ENCODE measurements at regions not wholly inside any gene's neighbourhood (a gene's known extent, or its start where the extent isn't known, plus 50 kb on each side); places are given as distances from the start of the nearest gene placed in this dataset.

DNA sequence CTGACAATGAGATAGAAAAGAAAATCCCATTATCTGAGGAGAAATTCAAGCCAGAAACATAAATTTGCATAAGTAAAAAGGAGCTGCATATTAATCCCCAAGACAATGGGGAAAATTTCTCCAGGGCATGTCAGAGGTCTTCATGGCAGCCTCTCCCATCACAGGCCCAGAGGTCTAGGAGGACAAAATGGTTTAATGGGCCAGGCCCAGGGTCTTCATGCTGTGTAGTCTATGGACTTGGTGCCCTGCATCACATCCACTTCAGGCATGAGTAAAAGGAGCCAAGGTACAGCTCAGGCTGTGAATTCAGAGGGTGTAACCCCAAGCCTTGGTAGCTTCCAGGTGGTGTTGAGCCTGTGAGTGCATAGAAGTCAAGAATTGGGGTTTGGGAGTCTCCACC, 1097.2 kb upstream of the RAG2 start:
- in situ Hi-C loops (cut with HindIII; ENCODE audit: low sequenced_read_pairs), result no loop called here

GRCh38 chr11:37689951-37690350, 1091.9 kb upstream of the RAG2 start:
- DNase-seq (ENCODE audit: low spot score), result no peak
- in situ Hi-C loops (cut with HindIII; ENCODE audit: low sequenced_read_pairs), result no loop called here

More for the DNA sequence above, 1097.2 kb upstream of the RAG2 start:
- DNase-seq (ENCODE audit: low spot score), result no peak

DNA sequence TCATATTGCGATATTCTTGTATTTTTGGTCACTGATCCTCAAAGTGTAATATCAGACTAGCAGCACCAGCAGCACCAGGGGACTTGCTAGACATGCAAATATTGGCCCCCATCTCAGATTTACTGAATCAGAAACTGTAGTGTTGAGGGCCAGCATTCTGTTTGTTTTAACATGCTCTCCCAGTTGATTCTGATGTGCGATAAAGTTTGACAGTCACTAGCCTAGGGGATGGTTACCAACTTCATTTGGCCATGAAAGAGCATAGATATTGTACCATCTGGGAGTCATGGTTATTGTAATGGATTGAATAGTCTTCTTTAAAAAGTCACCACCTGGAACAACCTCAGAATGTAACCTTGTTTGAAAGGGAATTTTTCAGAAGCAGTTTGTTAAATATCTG, 1090.4 kb upstream of the RAG2 start:
- in situ Hi-C loops (cut with HindIII; ENCODE audit: low sequenced_read_pairs), result no loop called here
- DNase-seq (ENCODE audit: low spot score), result no peak

DNA sequence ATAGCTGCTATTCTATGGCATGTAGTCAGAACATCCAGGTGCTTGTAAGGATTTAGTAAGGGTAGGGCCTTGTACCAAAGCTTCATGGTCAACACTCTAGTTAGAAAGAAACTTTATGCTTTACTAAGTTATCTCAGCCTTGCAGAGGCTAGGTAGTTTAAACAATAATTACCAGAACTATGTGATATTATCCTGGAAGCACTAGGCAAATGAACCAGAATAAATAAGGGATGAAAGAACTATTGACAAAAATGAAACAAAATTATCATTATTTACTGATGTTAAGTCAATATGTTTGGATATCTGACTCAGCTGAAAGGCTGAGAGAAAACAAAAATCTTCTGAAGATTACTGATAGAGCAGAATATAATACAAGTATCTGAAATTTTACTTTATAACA, 1089.1 kb upstream of the RAG2 start:
- no peak for DNase-seq (ENCODE audit: low spot score)
- in situ Hi-C loops (cut with HindIII; ENCODE audit: low sequenced_read_pairs), result no loop called here

GRCh38 chr11:37671321-37671720, 1073.3 kb upstream of the RAG2 start:
- no peak for DNase-seq (ENCODE audit: low spot score)
- in situ Hi-C loops (cut with HindIII; ENCODE audit: low sequenced_read_pairs), result no loop called here

DNA sequence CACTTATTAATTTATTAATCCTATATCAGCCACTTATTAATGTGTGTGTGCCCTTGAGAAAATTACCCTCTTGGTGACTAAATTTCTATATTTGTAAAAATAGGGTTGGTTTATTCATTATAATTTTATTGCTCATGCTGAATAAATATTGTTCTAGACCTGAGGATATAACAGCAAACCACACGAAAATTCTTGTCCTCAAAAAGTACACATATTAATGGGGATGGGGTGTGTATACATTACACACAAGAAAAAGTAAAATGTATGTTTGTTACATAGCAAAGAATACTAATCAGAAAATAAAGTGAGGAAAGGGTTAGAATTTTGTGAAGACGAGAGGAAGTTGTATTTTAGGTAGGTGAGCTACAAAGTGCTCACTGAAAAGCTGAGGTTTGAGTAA, 1068.9 kb upstream of the RAG2 start:
- DNase-seq (ENCODE audit: low spot score), result no peak
- in situ Hi-C loops (cut with HindIII; ENCODE audit: low sequenced_read_pairs), result no loop called here

DNA sequence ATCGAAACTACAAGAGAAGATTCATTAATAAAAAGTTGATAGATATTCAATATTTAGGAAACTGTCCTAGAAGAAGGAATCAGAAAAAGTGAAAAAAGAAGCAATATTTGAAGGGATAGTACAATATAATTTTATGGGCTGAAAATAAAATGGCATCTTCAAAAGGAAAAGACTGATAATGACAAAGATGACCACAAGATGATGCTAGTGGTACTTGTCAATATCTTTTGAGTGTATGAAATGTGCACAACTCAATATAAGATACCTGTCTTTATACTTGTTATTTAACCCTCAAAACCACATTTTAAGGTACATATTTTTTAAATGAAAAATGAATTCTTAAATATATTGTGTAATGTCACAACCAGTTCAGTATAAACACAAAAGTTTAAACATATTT, 1059.6 kb upstream of the RAG2 start:
- in situ Hi-C loops (cut with HindIII; ENCODE audit: low sequenced_read_pairs), result no loop called here
- DNase-seq (ENCODE audit: low spot score), result no peak

DNA sequence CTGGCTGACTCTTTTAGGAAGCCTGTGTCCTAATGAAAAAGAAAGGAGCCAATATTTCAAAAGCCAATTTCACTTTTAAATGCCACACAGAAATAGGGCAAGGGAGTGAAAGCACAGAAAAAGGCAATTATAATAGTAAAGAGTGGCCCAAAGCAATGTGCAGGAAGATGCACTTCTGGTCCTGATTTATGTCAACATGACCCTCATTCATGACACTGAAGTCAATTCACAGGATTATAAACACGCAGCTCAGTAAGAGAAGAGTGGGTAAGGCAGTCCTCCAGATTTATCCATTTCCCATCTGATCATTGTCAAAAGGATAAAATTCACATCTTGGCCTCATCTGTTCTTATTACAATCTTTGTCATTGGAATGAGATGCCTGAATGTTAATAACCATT, 1049.7 kb upstream of the RAG2 start:
- in situ Hi-C loops (cut with HindIII; ENCODE audit: low sequenced_read_pairs), result no loop called here

GRCh38 chr11:37643968-37644367, 1045.9 kb upstream of the RAG2 start:
- no peak for DNase-seq (ENCODE audit: low spot score)
- in situ Hi-C loops (cut with HindIII; ENCODE audit: low sequenced_read_pairs), result no loop called here

More for the DNA sequence above, 1049.7 kb upstream of the RAG2 start:
- DNase-seq (ENCODE audit: low spot score), result no peak

DNA sequence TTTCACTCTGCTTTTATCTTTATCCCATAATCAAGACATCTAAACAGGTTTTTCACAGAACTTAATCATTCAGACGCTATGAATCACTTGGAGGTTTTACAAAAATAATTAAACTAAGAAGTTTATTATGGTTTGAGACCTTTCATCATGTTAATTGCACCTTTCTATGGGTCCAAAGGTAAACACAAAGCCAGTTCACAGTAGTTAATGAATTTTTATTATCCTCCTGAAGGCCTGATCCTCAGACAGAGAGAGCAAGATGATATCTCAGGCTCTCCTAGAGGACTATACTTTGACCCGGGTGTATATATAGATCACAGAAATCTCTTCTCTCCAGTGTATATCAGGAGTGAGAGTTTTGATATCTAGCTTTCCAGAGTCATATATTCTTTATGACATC, 1044.3 kb upstream of the RAG2 start:
- in situ Hi-C loops (cut with HindIII; ENCODE audit: low sequenced_read_pairs), result no loop called here

DNA sequence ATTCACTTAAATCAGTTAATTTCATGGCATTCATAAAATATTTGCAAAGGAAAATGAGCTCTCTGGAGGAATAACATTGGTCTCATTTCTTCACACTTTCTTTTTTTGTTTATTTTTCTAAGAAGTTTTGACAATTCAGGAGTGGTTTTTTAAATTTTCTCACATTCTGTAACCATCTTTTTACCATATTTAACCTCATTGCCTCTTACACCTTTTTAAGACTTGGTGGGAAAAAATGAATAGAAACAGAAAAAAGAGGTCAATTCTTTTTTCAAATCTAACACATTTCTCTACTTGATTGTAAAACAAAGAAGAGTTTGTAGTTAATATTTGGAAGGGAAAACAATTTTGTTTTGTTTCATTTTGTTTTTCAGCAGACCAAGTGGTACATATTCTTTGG, 1034.7 kb upstream of the RAG2 start:
- in situ Hi-C loops (cut with HindIII; ENCODE audit: low sequenced_read_pairs), result no loop called here
- DNase-seq (ENCODE audit: low spot score), result no peak

More for the DNA sequence above, 1044.3 kb upstream of the RAG2 start:
- DNase-seq (ENCODE audit: low spot score), result no peak

GRCh38 chr11:37630866-37631265, 1032.8 kb upstream of the RAG2 start:
- in situ Hi-C loops (cut with HindIII; ENCODE audit: low sequenced_read_pairs), result no loop called here
- DNase-seq (ENCODE audit: low spot score), result no peak

- in situ Hi-C loops (cut with HindIII; ENCODE audit: low sequenced_read_pairs), result no loop called here
Observed at GRCh38 chr11:37623778-37624177, 1025.7 kb upstream of the RAG2 start.

DNA sequence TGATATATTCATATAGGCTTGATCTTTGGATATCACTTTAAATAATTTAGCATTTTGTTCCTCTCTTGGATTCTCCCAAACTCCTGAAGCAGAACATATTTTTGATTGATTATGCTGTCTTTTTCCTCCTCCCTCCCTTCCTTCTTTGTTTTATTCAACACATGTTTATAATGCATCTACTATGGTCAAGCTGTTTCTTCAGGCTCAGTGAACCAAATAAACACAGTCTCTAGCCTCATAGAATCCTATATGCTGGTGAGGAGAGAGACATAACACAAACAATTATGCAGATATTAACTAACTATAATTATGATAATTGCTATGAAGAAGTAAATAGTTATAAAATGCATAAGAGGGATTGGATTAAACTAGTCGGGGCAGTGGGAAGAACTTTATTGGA, 1023.6 kb upstream of the RAG2 start:
- in situ Hi-C loops (cut with HindIII; ENCODE audit: low sequenced_read_pairs), result no loop called here
- no peak for DNase-seq (ENCODE audit: low spot score)

More at GRCh38 chr11:37623778-37624177, 1025.7 kb upstream of the RAG2 start:
- no peak for DNase-seq (ENCODE audit: low spot score)

DNA sequence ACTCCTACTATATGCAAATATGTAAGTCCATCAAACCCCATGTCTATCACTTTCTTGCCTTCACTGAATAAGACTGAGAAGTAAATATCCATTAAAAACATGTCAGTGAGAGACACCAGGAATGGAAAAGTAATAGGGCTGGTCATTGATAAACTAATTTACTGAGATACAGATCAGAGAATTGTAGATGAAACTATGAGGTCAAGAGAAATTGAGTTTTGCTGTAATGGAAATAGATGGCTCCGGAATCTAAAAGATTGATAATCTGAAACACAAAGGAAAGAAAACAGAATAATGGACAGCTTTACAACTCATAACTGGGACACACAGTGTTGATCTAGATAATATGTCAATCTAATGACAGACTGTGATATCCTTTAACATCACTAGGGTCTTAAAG, 1018.3 kb upstream of the RAG2 start:
- DNase-seq (ENCODE audit: low spot score), result no peak
- in situ Hi-C loops (cut with HindIII; ENCODE audit: low sequenced_read_pairs), result no loop called here

- DNase-seq (ENCODE audit: low spot score), result no peak
- in situ Hi-C loops (cut with HindIII; ENCODE audit: low sequenced_read_pairs), result no loop called here
Observed at GRCh38 chr11:37613031-37613430, 1015.0 kb upstream of the RAG2 start.

GRCh38 chr11:37612146-37612545, 1014.1 kb upstream of the RAG2 start:
- in situ Hi-C loops (cut with HindIII; ENCODE audit: low sequenced_read_pairs), result no loop called here
- no peak for DNase-seq (ENCODE audit: low spot score)

GRCh38 chr11:37605229-37605628, 1007.2 kb upstream of the RAG2 start:
- in situ Hi-C loops (cut with HindIII; ENCODE audit: low sequenced_read_pairs), result no loop called here
- DNase-seq (ENCODE audit: low spot score), result no peak

DNA sequence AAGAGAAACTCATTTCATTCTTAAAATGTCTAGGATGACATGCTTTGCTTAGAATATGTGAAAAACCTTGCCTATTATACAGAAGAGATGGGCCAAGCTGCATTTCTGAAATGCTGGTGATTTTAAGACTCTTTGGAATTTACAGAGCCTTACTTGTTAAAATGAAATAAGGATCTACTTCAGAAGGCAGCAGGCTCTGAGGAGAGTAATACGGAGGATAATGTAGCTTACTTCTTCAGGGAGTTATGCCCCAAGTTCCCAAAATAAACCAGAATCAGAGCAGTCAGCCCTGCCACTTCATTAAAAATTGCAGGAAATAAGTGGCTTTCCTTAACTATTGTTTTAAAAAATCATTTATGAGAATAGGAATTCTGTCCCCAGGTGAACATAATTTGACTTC, 1000.3 kb upstream of the RAG2 start:
- no peak for DNase-seq (ENCODE audit: low spot score)
- in situ Hi-C loops (cut with HindIII; ENCODE audit: low sequenced_read_pairs), result no loop called here

DNA sequence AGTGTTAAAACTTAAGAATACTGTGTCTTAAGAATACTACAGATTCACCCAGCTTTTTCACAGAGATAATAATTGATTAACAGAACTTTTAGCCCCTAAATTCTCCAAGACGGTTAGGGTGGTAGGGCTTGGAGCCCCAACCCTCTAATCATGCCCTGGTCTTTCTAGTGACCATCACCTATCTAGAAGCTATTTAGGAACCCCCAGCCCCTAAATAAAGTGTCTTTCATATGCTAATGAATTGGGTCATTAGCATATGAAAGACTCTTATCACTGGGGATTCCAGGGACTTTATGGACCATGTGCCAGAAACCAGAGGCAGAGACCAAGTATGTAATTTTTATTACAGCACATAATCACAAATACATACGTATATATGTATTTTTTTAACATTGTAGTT, 999.7 kb upstream of the RAG2 start:
- in situ Hi-C loops (cut with HindIII; ENCODE audit: low sequenced_read_pairs), result no loop called here
- no peak for DNase-seq (ENCODE audit: low spot score)

GRCh38 chr11:37595845-37596244, 997.8 kb upstream of the RAG2 start:
- in situ Hi-C loops (cut with HindIII; ENCODE audit: low sequenced_read_pairs), result no loop called here
- DNase-seq (ENCODE audit: low spot score), result no peak

DNA sequence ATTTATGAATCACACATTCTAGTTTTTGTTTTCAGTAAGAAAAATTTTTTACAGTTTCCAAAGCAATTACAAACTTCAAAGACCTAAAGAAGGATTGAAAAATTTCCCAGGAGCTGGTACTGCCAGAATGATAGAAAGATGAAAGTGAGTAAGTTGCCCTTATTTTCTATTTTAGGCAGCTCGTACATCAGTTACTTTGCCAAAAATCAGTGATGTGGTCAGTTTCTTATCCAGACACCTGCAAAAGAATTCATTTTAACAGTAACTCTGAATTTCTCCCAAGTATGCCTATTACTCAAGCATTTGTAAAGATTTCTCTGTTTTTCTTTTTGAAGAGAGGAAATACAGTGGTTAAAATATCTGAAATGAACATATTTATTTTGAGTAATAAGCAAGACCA, 976.3 kb upstream of the RAG2 start:
- in situ Hi-C loops (cut with HindIII; ENCODE audit: low sequenced_read_pairs), result no loop called here
- no peak for DNase-seq (ENCODE audit: low spot score)

All from G401 (cell line).